Fibroblast of pulmonary artery (primary cell): ENCODE measurements at regions not wholly inside any gene's neighbourhood (a gene's known extent, or its start where the extent isn't known, plus 50 kb on each side); places are given as distances from the start of the nearest gene placed in this dataset.

Source experiments
- DNase-seq: peaks from one replicate; pipeline ENCODE4 v3.0.0-alpha.2; 2010; ENCODE audit warnings: low read depth
- H3K4me3 ChIP-seq: replicated peaks from 2 replicates; pipeline ENCODE4 v1.5.1; 2011; ENCODE audit warnings: low read depth, mild to moderate bottlenecking, control low read depth, low read length, moderate library complexity
- TF ChIP-seq, protein P1 (sequence below): IDR thresholded peaks from 2 replicates; pipeline ENCODE4 v1.5.1; 2011; ENCODE audit warnings: mild to moderate bottlenecking, control low read depth, low read length, inconsistent platforms; ENCODE audit errors: missing control alignments

DNA sequence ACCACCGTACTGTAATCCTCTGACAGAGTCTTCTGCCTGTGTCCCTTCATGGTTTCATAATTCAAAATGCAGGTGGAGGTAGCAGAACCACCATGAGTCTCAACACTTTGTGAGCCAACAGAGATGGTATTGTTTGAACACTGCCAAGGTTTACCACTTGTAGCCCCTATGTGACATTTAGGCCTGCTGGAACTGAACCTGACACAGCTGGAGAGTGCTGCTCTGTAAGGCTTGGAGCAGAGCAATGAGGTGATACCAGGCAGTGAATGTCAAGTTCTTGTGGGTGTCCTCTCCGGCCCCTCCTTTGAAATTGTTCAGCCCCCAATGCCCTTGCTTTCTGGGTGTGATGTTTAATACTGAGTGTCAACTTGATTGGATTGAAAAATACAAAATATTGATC lies 1042.9 kb downstream of the ARAP2 start:
- TF ChIP-seq, protein P1, sequence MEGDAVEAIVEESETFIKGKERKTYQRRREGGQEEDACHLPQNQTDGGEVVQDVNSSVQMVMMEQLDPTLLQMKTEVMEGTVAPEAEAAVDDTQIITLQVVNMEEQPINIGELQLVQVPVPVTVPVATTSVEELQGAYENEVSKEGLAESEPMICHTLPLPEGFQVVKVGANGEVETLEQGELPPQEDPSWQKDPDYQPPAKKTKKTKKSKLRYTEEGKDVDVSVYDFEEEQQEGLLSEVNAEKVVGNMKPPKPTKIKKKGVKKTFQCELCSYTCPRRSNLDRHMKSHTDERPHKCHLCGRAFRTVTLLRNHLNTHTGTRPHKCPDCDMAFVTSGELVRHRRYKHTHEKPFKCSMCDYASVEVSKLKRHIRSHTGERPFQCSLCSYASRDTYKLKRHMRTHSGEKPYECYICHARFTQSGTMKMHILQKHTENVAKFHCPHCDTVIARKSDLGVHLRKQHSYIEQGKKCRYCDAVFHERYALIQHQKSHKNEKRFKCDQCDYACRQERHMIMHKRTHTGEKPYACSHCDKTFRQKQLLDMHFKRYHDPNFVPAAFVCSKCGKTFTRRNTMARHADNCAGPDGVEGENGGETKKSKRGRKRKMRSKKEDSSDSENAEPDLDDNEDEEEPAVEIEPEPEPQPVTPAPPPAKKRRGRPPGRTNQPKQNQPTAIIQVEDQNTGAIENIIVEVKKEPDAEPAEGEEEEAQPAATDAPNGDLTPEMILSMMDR, result no peak
- H3K4me3 ChIP-seq, result no peak overlapping the region
- DNase-seq, result no peak

DNA sequence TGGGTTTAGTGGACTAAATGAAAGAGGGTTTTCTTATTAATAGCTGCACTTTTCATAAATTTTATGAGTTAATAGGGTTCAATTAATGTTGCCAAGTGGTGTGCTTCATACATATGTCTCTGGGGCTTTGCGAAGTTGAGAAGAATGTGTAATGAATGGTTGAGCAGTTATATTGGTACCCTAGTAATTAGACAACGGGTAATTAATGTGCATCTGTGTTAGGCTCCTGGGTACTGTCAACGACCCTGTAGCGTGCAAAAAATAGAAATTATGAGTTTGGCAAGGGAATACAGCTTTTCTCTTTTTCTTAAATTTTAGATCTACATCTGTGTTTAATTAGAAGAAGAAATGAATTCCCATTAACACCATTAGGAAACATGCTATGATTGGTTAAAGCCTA lies 1027.7 kb downstream of the ARAP2 start:
- no peak for DNase-seq
- TF ChIP-seq, protein P1, result no peak
- no peak overlapping the region for H3K4me3 ChIP-seq

DNA sequence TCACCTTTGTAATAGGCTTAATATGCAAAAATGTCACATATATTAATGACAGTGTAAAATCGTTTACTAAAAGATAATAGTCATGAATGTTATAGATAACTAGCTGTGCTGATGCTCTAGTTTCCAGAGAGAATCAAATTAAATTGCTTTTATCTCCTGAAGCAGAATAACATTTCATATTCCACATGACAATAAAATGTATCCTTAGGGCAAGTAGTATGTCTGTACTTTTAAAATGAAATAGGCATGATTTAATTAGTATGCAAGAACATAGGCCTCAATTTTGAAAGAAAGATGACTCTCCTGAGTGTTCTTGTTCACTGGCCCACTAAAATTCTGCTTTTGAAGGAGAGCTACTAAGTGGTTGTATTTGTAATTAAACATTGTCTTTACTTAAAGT lies 1027.0 kb downstream of the ARAP2 start:
- TF ChIP-seq, protein P1, result no peak
- DNase-seq, result no peak
- no peak overlapping the region for H3K4me3 ChIP-seq

DNA sequence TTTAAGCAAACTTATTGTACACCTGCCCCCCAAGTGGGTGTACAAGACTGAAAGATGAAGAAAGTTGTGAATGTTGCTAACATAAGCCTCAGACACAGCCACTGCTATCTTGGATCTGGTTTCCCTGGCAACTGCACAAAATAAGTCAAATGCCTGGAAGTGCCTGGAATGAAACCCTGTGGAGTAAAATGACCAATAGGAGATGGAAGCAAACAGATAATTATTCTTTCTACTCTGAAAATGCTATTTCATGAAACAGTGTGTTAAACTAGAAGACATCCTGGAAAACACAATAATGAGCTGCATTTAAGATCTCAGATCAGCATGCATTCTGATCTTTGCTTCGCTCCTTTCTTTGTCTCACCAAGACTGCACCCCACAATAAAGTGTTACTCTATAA lies 1016.0 kb downstream of the ARAP2 start:
- TF ChIP-seq, protein P1, result no peak
- no peak for DNase-seq
- H3K4me3 ChIP-seq, result no peak overlapping the region

DNA sequence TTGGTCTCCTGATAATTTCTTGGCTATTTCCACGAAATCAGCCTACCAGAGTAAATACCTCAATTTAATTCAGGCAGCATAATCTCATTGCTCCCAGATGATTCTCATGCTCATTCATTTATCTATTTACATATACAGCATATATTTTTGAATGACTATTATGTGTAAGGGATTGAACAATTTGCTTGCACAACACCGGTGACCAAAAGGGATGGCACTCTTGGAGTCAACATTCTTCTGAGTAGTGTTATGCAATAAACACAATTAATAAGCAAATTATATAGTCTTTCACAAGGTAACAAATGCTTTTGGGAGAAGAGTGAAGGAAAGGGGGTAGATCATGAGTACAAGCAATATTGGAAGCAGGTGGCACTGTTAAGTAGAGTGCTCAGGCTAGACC lies 1015.3 kb downstream of the ARAP2 start:
- no peak for DNase-seq
- TF ChIP-seq, protein P1, result no peak

DNA sequence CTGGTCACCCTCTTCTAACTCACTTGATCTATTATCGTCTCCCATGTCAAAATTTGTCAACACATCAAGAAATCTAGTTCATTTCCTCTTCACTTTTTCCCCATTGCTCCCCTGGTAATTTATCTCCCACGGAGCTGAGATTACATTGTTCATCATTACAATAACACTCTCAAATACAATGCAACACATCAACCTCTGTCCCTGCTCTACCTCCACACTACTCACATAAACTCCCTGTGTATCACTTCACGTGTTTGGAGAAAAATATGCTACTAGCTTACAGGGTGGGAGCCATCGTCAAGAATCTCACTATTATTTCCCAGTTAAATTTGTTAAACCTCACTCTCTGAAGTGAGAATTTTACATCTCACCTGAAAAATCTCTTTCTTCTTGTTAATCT lies 1006.4 kb downstream of the ARAP2 start:
- H3K4me3 ChIP-seq, result no peak overlapping the region
- TF ChIP-seq, protein P1, result no peak

More for the DNA sequence above, 1015.3 kb downstream of the ARAP2 start:
- H3K4me3 ChIP-seq, result no peak overlapping the region

DNA sequence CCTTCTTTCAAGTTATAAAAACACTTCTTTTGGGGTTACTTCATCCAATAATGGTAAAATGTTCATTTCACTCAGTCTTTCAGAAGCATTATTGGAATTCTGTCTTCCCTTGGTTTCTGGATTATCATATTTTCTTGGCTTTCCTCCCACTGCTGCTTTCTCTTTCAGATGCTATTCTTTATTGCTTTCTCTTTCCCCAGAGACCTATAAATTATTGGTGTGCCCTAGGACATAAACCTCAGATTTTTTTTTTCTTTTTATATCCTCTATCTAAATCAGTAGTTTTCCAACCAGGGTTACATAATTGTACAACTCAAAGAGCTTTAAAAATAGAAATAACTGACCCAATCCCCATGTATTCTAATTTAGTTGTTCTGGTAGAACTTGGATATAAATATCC lies 1005.5 kb downstream of the ARAP2 start:
- TF ChIP-seq, protein P1, result no peak
- no peak for DNase-seq
- no peak overlapping the region for H3K4me3 ChIP-seq

More for the DNA sequence above, 1006.4 kb downstream of the ARAP2 start:
- no peak for DNase-seq
